ENCODE measurements at regions not wholly inside any gene's neighbourhood (a gene's known extent, or its start where the extent isn't known, plus 50 kb on each side); places are given as distances from the start of the nearest gene placed in this dataset.

DNA sequence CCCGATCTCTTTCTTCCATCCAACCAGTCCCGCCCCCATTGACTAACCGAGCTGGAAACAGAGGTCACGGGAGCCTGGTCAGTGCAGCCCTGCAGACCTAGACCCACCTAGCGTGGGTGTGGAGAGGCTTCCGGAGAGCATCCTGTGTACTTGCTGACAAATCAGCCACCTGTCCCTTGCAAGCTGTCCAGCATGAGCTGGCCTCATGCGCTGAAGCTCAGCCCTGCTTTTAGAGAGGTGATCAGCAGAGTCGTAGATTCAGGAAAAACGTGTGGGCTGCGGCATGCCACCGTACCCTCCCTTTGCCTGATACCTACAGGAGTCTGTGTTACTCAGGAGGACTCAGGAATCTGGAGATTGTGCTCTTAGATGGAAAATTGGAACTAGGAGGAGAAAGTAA, 80.3 kb upstream of the UQCRFS1 start:
- POLR2A ChIA-PET: no interaction called here

DNA sequence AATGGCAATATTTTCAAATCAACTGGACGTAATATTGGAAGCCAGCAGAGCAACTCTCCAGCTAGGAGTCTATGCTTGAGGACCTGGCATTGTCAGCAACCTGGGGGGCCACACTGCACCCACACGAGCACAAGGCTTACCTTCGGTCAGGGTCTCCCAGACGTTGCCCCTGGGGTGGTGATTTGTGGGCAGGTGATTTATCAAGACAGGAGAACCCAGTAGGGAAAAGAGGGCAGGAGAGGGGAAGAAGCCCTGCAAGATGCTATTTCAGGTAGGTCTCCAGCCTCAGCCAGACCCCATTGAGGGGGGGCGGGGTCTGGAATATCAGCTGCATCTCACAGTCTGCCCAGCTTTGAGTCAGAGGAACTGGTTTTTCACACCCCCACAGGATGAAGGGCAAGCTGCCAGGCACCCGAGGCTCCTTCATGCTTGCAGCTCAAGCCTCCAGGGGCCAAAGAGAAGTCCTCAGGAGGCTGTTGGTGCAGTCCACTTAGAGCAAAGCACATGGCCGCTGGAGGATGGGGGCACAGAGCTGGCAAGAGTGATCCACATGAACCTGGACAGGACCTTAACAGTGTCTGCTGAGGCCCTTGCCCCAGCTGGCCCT, 80.9 kb upstream of the UQCRFS1 start:
- TF ChIP-seq, protein P1, sequence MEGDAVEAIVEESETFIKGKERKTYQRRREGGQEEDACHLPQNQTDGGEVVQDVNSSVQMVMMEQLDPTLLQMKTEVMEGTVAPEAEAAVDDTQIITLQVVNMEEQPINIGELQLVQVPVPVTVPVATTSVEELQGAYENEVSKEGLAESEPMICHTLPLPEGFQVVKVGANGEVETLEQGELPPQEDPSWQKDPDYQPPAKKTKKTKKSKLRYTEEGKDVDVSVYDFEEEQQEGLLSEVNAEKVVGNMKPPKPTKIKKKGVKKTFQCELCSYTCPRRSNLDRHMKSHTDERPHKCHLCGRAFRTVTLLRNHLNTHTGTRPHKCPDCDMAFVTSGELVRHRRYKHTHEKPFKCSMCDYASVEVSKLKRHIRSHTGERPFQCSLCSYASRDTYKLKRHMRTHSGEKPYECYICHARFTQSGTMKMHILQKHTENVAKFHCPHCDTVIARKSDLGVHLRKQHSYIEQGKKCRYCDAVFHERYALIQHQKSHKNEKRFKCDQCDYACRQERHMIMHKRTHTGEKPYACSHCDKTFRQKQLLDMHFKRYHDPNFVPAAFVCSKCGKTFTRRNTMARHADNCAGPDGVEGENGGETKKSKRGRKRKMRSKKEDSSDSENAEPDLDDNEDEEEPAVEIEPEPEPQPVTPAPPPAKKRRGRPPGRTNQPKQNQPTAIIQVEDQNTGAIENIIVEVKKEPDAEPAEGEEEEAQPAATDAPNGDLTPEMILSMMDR (IDR thresholded peaks at IDR 0.05; ENCODE audit: insufficient read depth, low read length, missing control alignments): no peak
- POLR2A ChIA-PET: no interaction called here
- no peak for DNase-seq (ENCODE audit: low read depth, low spot score)
- H3K4me3 ChIP-seq (ENCODE audit: low read depth, low read length): no peak overlapping the region
- CTCF ChIA-PET: no interaction called here

More for the DNA sequence above, 80.3 kb upstream of the UQCRFS1 start:
- DNase-seq (ENCODE audit: low read depth, low spot score): no peak
- TF ChIP-seq, protein P1 (IDR thresholded peaks at IDR 0.05; ENCODE audit: insufficient read depth, low read length, missing control alignments): no peak
- CTCF ChIA-PET: interaction anchor here (1.5 kb wide), 1 partner anchor 29 kb away, joined by 3 read pairs; no protein-coding TSS in a partner anchor
- H3K4me3 ChIP-seq (ENCODE audit: low read depth, low read length): no peak overlapping the region

DNA sequence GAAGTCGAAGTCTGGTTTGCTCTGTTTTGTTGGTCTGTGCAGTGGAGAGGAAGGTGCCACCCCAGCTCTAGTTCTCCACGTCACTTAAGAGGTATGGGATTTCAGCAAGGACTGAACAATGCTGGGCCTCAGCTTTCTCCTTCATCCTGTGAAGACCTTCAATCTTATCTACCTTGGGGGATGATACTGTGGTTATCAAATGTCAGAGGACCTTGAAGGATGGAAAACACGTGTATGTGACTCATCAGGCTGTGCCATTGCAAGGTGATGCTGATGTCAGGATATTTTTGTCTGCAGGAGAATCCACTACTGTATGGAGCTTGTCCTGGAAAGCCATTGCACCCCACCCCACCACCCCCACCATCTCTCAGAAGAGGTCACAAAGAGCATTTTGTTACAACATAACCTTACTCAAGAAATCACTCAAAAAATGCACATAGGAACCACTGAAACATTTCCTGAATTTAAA, 81.4 kb upstream of the UQCRFS1 start:
- no peak for DNase-seq (ENCODE audit: low read depth, low spot score)
- ChIA-PET CTCF (no interaction called here), POLR2A (no interaction called here)
- TF ChIP-seq, protein P1 (IDR thresholded peaks at IDR 0.05; ENCODE audit: insufficient read depth, low read length, missing control alignments): no peak
- H3K4me3 ChIP-seq (ENCODE audit: low read depth, low read length): no peak overlapping the region

DNA sequence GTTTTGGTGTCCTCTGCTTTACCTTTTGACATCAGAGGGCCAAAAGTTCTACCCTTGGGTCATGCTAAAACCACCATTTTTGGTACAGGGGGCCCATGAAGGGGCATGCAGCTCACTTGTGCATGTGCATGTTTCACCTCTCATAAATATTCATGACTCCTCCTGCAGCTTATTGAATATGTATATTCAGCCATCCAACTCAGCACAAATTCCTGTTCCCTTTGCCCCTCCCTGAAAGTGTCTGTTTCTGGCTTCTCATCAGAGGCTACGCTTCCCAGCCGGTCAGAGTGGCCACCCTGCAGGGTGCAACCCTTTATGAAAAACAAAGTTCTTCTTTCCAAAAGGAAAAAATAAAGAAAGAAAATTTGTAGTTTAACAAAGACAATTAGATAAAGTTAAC, 82.3 kb upstream of the UQCRFS1 start:
- H3K4me3 ChIP-seq (ENCODE audit: low read depth, low read length): no peak overlapping the region
- no peak for DNase-seq (ENCODE audit: low read depth, low spot score)
- POLR2A ChIA-PET: no interaction called here
- CTCF ChIA-PET: no interaction called here
- TF ChIP-seq, protein P1 (IDR thresholded peaks at IDR 0.05; ENCODE audit: insufficient read depth, low read length, missing control alignments): no peak

DNA sequence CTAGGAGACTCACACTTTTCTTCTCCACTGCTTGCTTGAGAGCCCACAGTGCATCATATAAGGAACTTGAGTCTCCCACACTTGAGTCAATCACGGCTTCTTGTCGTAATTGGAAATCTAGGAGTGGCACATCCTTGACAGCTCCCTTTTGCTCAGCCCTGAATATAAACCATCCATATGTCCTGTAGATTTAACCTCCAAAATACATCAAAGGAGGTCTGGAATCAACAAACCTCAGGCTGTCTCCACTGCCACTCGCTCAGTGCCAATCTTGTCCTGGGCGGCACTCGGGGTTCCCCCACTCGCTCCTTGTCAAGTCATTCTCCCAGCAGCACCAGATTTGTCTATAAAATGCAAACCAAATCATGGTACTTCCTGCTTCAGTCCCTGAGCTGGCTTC, 84.4 kb upstream of the UQCRFS1 start:
- DNase-seq (ENCODE audit: low read depth, low spot score): no peak
- ChIA-PET POLR2A (no interaction called here), CTCF (no interaction called here)

More for the DNA sequence above, 84.4 kb upstream of the UQCRFS1 start:
- TF ChIP-seq, protein P1 (IDR thresholded peaks at IDR 0.05; ENCODE audit: insufficient read depth, low read length, missing control alignments): no peak
- H3K4me3 ChIP-seq (ENCODE audit: low read depth, low read length): no peak overlapping the region

All from AG04449 (cell line).